IPS-15b (cell line): ENCODE measurements at regions not wholly inside any gene's neighbourhood (a gene's known extent, or its start where the extent isn't known, plus 50 kb on each side); places are given as distances from the start of the nearest gene placed in this dataset.

ENCODE experiments used
- H3K27me3 ChIP-seq: one replicate; pipeline ENCODE4 v1.6.1; 2013; ENCODE audit warnings: low read length; ENCODE audit not compliant: control insufficient read depth, insufficient read depth
- H3K36me3 ChIP-seq: one replicate; pipeline ENCODE4 v1.6.1; 2013; ENCODE audit warnings: low read length; ENCODE audit not compliant: control insufficient read depth, insufficient read depth
- H3K4me1 ChIP-seq: one replicate; pipeline ENCODE4 v1.6.1; 2013; ENCODE audit warnings: mild to moderate bottlenecking, low read length; ENCODE audit not compliant: control insufficient read depth, insufficient read depth
- H3K4me3 ChIP-seq: one replicate; pipeline ENCODE4 v1.5.1; 2013; ENCODE audit warnings: low read depth, low read length
- H3K9ac ChIP-seq: one replicate; pipeline ENCODE4 v1.6.1; 2013; ENCODE audit warnings: low read depth, mild to moderate bottlenecking, low read length
- H3K9me3 ChIP-seq: one replicate; pipeline ENCODE4 v1.6.1; 2013; ENCODE audit warnings: mild to moderate bottlenecking, low read length; ENCODE audit not compliant: control insufficient read depth, insufficient read depth

DNA sequence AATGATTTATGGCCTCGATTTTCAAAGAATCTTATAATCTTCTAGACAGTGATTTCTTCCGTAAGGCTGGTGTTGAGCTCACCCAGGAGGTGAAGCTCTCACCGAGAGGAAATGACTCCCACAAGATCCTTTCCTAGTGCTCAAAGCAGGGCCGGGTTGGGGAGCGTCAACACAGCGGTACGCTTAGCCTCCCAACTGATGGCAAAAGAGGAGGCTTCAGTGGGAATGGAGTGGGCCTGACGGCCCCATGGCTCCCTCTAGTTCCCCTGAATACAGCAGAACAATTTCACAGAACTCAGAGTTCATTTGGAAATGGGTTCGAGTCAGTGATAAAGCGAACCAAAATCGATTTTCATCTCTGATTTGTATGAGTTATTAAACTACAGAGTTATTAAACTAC is 449.5 kb downstream of the KLF12 start:
- no peaks in the 10 kb centered on the region for H3K4me1 ChIP-seq
- H3K9me3 ChIP-seq, result no peaks in the 10 kb centered on the region
- no peaks in the 10 kb centered on the region for H3K36me3 ChIP-seq
- H3K9ac ChIP-seq, result no peak overlapping the region
- no peaks in the 10 kb centered on the region for H3K27me3 ChIP-seq
- H3K4me3 ChIP-seq, result no peak overlapping the region

DNA sequence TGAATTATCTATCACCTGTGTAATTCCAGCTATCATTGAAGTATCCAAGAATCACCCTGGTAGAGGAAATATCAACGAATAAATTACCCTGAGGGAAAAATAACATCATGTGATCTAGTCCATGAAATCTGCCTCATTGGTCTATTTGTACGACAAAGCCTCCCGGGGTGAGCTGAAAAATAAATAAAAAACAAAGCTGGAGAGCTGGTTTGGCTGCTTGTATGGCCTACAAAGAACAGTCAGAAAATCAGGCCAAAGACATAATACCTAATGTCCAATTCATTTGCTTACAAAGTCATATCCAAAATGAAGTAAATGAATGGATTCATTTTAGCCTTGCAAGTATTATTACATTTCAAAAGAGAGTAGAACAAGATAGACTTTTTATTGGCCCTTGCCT is 449.9 kb downstream of the KLF12 start:
- Histone ChIP-seq H3K9ac (no peak overlapping the region), H3K4me1 (no peaks in the 10 kb centered on the region), H3K27me3 (no peaks in the 10 kb centered on the region), H3K4me3 (no peak overlapping the region), H3K36me3 (no peaks in the 10 kb centered on the region), H3K9me3 (no peaks in the 10 kb centered on the region)

DNA sequence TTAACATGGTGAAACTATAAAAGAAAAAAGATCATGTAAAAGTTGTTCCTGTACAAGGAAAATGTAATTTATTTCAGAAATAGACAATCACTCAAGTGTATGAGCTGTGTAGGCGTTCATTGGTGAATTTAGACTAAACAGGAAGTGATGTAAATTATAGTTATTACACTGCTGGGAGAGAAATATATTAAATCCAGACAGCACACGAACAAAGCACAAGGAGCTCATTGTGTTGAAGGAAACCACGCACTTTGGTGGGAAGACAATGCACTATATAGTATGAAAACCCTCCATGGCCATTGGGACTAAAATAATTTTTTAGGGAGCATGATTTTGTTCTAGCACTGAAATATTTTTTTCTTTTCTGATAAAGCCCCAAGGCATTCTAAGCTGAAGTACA is 450.5 kb downstream of the KLF12 start:
- no peaks in the 10 kb centered on the region for H3K36me3 ChIP-seq
- no peaks in the 10 kb centered on the region for H3K4me1 ChIP-seq
- no peak overlapping the region for H3K9ac ChIP-seq
- no peak overlapping the region for H3K4me3 ChIP-seq
- H3K27me3 ChIP-seq, result no peaks in the 10 kb centered on the region
- H3K9me3 ChIP-seq, result no peaks in the 10 kb centered on the region

DNA sequence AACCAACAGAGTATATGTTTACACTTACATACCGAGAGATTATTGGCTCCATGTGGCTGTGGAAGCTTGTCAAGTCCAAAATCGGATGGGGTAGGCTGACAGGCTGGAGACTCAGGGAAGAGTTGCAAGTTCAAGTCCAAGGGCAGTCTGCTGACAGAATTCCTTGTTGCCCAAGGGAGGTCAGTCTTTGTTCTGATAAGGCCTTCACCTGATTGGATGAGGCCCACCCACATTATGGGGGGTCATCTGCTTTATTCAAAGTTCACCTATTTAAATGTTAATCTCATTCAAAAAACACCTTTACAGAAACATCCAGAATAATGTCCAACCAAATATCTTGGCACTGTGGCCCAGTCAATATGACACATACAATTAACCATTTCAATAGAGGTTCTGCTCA is 452.4 kb downstream of the KLF12 start:
- Histone ChIP-seq H3K9ac (no peak overlapping the region), H3K9me3 (no peaks in the 10 kb centered on the region), H3K36me3 (no peaks in the 10 kb centered on the region), H3K27me3 (no peaks in the 10 kb centered on the region), H3K4me1 (no peaks in the 10 kb centered on the region), H3K4me3 (no peak overlapping the region)

DNA sequence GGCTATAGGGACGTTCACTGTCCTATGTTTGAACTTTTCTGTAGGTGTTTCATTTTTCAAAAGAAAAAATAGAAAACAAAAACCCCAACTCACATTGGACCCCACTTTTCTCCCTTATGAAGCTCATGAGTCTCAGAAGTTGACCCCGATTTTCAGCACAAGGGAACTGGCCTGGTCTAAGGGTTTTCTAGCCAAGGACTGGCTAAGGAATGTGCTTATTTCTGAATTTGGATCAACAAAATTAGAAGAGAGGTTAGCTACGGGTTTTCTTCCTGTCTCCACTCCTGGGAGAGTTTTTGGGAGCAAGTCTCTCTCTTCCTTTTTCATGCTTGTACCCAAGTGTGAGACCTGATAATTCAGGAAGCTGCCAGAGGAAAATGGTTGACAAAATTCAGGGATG is 453.2 kb downstream of the KLF12 start:
- Histone ChIP-seq H3K9ac (no peak overlapping the region), H3K9me3 (no peaks in the 10 kb centered on the region), H3K36me3 (no peaks in the 10 kb centered on the region), H3K4me1 (no peaks in the 10 kb centered on the region), H3K4me3 (no peak overlapping the region), H3K27me3 (no peaks in the 10 kb centered on the region)

DNA sequence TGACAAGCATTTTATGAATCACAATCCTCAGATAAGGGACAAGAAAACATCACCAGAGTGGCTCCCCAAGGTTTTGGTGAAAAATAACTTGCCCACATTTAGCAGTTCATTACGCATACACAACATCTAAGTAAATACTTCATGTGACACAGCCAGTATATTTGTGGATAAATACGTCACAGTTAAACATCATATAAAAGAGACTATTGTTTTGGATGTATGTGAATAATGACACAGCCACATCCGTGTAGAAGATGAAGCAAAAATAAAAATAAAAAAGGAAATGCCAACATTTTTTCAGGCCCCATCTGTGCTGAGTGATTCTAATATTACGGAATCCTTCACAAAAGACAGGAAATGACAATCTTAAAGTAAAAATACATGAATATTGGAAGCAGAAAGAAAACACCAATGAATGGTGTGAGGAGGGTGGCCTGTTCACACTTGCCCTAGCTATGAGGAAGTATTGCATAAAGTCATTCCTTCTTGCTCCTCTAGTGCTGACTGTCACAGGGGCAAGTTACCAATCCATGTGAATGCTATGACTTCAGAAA is 457.1 kb downstream of the KLF12 start:
- no peak overlapping the region for H3K9ac ChIP-seq
- H3K4me1 ChIP-seq, result no peaks in the 10 kb centered on the region
- H3K27me3 ChIP-seq, result no peaks in the 10 kb centered on the region
- no peaks in the 10 kb centered on the region for H3K36me3 ChIP-seq
- H3K9me3 ChIP-seq, result no peaks in the 10 kb centered on the region
- H3K4me3 ChIP-seq, result no peak overlapping the region

DNA sequence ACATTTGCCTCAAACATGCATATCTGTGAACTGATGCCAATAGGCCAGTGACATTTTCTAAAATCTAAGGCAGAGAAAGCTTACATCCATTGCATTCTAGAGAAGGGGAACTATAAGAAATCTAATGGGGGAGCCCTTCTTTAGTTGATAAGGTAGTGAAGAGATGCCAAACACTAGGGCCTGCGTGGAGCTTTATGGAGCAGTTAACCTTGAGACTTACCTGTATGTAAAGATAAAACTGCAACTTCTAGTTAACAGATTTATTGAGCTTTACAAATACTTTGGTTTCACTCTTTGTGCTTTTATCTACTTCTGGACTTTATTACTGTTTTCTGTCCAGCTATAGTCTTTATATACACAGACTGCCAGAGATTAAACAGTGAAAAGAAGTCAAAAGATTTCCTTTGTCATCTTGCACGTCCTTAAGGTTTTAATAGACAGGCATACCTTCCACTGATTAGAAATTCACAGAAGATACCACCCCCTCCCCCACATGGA is 457.6 kb downstream of the KLF12 start:
- no peaks in the 10 kb centered on the region for H3K4me1 ChIP-seq
- no peaks in the 10 kb centered on the region for H3K27me3 ChIP-seq
- H3K9ac ChIP-seq, result no peak overlapping the region
- H3K9me3 ChIP-seq, result no peaks in the 10 kb centered on the region
- H3K36me3 ChIP-seq, result no peaks in the 10 kb centered on the region
- no peak overlapping the region for H3K4me3 ChIP-seq

DNA sequence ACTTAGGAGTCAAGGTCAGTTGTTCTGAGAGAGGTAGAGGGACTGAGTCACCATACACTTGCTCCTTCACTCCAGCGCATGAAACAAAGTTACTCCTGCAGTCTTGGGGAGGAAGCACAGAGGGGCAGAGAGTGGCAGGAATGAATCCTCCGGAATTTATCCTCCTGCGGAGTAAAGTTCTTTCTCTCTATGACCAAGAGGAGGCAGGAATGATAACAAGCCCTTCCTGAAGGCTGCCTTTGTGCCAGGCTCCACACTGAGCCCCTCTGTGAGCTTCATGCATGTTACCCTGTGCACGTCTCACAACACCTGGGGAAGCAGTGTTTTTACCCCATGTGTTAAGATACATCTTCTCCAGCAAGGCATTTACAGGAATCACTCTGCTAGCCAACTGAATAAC is 458.4 kb downstream of the KLF12 start:
- Histone ChIP-seq H3K4me1 (no peaks in the 10 kb centered on the region), H3K4me3 (no peak overlapping the region), H3K27me3 (no peaks in the 10 kb centered on the region), H3K9me3 (no peaks in the 10 kb centered on the region), H3K36me3 (no peaks in the 10 kb centered on the region), H3K9ac (no peak overlapping the region)

DNA sequence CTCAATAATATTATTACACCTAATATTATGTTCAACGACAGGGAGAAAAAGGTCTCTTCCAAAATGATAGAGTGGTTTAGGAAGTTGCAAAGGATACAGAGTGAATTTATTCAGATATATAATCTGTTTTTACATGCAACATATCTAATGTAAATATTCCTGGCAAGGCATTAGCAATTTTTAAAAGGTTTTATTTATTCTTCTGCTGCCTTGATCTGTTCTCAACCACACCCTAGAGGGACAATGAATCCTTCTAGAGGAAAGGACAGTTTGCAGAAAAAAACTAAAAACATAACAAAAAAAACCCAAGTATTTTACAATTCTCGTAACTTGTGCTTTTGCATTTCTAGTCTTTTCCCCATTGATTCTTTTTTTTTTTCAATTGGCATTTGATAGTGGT is 459.6 kb downstream of the KLF12 start:
- H3K9me3 ChIP-seq, result no peaks in the 10 kb centered on the region
- no peaks in the 10 kb centered on the region for H3K4me1 ChIP-seq
- no peaks in the 10 kb centered on the region for H3K27me3 ChIP-seq
- H3K4me3 ChIP-seq, result no peak overlapping the region
- no peaks in the 10 kb centered on the region for H3K36me3 ChIP-seq
- no peak overlapping the region for H3K9ac ChIP-seq

DNA sequence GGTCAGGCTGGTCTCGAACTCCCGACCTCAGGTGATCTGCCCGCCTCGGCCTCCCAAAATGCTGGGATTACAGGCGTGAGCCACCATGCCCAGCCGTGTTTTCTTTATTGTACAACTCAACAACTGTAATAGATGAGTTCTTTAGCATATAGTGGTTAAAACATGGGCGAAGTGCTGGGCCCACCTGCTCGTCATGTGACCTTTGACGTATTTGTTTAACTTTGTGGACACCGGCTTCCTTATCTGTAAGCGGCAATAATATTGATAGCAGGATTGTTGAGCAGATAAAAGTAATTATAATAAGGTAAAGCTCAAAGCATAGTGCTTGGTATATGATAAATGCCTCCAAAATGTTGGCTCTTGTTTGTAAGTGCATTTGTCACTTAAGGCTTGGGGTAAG is 460.3 kb downstream of the KLF12 start:
- Histone ChIP-seq H3K9ac (no peak overlapping the region), H3K4me1 (no peaks in the 10 kb centered on the region), H3K4me3 (no peak overlapping the region)

DNA sequence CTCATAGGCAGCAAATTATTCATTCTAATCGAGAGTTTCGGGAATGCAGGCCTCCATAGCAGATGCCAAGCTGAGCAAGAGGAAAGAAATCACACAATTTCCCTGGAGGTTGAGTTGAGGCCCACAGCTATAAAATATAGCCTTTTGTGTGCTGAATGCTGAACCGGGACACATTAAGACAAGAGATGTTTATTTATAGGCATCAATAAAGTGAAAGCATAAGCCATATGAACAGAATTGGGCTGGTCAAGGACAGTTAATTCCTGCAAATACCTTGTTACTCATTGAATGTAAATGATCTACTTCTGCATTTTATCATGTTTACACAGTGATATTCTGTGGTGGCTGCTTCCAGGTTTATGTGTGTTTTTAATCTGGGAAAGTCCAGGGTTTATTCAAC is 461.7 kb downstream of the KLF12 start:
- Histone ChIP-seq H3K9ac (no peak overlapping the region), H3K27me3 (no peaks in the 10 kb centered on the region), H3K4me3 (no peak overlapping the region), H3K9me3 (no peaks in the 10 kb centered on the region), H3K4me1 (no peaks in the 10 kb centered on the region), H3K36me3 (no peaks in the 10 kb centered on the region)

More for the DNA sequence above, 460.3 kb downstream of the KLF12 start:
- Histone ChIP-seq H3K9me3 (no peaks in the 10 kb centered on the region), H3K36me3 (no peaks in the 10 kb centered on the region), H3K27me3 (no peaks in the 10 kb centered on the region)

DNA sequence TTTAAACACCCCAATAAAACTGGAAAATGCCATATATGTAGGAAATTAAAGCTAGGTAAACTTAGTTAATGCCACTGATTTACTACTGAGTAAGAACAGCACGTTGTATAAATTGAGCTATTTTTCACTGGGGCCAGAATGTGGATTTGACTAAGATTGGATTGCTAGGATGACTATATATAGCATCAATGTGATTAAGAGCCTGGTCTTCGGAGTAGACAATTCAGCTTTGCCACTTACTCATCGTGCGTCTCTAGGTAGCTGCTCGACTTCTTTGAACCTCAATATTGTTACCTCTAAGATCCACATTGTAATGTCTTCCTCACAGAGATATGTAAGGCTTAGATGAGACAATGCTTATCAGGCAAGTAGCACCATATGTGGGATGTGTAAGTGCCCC is 462.5 kb downstream of the KLF12 start:
- Histone ChIP-seq H3K4me3 (no peak overlapping the region), H3K4me1 (no peaks in the 10 kb centered on the region), H3K9ac (no peak overlapping the region), H3K36me3 (no peaks in the 10 kb centered on the region), H3K9me3 (no peaks in the 10 kb centered on the region), H3K27me3 (no peaks in the 10 kb centered on the region)
